ENCODE measurements at regions not wholly inside any gene's neighbourhood (a gene's known extent, or its start where the extent isn't known, plus 50 kb on each side); places are given as distances from the start of the nearest gene placed in this dataset.

- no peak for DNase-seq
Observed at GRCh38 chr1:110816945-110817344, 56.0 kb upstream of the CD53 start.

GRCh38 chr1:110811529-110811928 lies 61.4 kb upstream of the CD53 start:
- DNase-seq, result no peak

DNA sequence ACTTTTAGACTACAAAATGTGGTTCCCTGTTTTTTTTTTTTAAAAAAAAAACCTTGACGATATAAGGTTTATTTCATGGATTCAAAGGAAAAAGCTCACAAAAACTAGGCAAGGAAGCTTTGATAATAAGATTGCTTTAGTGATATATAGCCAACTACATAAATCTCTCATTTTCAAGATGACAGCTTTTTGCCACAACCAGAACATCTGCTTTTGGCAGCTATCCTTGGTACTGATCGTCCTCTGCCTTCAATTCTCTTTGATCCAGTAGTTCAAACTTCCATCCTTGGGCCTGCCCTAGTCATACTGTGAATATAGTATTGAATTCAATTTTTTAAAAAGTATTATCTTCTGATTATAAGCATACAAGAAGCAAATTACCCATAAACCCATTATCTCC lies 72.9 kb upstream of the CD53 start:
- DNase-seq, result no peak

DNA sequence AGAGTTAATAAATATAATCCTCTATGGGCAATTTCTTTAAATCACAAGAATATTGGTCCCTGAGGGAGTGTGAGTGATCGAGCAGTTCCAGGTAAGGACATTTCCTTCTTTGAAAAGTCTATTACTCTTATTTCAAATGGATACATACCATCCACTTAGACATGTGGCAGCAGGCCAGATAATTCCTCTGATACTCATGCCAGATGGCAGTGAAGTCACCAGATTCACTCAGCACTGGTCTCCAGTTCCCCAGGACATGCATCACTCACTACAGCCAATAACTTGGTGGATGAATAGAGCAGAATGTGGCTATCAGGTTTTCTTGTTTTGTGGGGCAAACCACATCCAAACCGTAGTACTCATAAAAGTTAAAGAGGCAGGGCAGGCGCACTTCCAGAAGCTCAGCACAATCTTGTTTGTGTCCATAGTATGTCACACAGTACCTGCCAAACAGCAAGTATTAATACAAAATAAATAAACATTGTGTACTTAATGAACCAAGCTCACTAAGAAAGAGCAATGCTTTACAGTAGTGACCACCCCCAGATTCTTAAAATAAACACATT lies 74.2 kb upstream of the CD53 start:
- DNase-seq, result no peak

- DNase-seq, result no peak
Observed at GRCh38 chr1:110788673-110789072, 84.3 kb upstream of the CD53 start.

- peak; percentile 62 for DNase-seq
Observed at GRCh38 chr1:110787328-110788071, 85.4 kb upstream of the CD53 start.

DNA sequence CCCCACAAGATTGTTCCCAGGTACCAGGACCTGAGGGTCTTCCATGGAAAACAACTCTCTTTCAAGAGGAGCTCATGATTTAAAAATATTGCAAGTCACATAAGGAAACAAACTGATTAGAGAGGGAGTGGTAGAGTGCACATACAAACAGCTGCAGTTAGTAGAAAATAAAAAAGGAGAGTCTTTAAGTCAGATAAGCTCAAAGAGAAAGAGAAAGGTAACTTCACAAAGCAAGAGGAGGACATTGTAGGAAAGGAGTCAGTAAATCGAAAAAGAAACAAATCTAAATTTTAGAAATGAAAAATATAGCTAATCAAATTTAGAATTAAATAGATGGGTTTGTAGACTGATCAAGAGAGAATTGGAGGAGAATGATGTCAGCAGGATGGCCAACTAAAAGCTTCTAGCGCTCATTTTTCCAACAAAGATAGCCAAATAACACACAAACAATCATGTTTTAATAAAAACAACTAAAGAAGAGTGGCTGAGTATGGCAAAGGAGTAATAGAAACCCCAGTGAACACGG lies 86.1 kb upstream of the CD53 start:
- DNase-seq, result no peak

- no peak for DNase-seq
Observed at GRCh38 chr1:110785612-110786011, 87.3 kb upstream of the CD53 start.

GRCh38 chr1:110785055-110785454 lies 87.9 kb upstream of the CD53 start:
- no peak for DNase-seq

DNA sequence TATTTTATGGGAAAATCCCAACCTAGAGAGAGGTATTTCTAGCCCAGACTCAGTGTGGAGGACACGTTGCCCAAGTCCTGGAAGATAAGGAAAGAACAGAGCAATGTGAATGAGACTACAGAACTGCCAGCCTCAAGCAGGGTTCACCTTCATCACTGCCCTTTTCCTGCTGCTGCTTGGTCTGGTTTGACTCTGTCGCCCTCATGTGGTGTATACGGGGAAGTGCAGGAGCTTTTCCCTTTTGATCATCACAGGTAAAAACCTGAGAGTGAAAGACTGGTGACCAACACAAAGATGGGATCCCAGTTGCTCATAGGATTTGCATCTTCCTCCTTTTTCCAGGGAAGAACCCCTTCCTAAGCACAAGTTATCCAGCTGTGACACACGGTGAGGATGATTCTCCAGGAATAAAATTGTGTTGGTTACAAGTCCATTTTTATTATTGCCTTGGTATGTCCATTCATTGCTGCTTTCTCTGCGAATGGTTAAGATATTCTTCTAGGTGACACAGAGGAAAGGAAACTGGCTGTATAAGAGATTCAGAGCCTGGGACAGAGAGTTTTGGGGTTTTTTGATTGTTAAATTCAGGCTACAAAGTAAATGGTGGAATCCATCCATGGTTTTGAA lies 89.5 kb upstream of the CD53 start:
- peak; percentile 73 for DNase-seq

DNA sequence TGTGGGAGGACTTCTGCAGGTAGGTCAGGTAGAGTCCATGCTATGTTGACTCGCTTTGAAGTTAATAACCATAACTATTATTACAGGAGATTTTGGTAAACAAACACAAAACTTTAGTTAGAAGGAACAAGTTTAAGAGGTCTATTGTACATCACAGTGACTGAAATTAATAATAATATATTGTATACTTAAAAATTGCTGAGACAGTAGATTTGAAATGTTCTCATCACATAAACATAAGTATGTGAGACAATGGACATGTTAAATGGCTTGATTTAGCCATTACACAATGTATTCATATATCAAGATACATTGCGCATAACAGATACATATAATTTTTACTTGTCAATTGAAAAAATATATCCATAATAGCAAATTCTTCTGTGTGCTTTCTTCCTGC lies 91.4 kb upstream of the CD53 start:
- DNase-seq, result no peak

DNA sequence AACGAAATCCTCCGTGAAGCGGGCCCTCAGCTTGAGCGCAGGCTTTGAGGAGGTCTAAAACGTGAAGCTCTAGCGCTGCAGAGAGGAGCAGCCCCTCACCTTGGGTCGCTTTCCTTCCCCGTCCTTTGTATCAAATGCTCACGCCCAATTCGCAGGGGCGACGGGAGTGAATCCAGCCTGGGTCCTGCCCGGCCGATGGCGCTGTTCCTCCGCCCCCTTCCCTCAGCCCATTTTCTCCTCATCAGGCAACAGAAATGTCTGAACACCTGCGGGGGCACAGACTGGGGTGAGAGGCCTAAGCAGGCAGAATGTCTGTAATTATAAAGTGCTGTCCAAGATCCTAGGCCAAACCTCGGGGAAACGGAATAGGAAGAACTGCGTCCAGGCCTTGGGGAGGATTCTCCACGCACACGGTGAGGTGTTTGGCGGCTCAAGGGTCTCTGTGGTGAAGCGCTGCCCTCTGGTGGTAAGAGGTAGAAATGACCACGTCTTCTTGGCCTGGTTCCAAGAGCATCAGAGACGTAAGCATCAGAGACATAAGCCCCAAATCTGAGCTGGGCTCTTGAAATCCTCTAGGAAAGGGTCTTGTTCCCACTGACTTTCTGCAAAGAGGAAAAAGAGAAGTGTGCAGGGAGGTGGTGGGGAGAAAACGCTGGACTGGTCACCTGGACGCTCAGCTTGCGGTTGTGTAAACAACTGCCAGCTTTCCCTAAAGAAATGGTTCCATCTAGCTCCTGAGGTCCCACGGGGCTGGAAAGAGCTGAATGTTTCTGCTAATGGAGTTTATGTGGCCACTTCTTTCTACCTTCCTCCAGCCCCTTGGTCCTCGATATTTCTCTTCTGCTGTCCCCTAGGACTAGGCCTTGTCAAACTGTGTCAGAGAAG lies 92.1 kb upstream of the CD53 start:
- peak; percentile 81 for DNase-seq

GRCh38 chr1:110779636-110780035 lies 93.3 kb upstream of the CD53 start:
- no peak for DNase-seq

- no peak for DNase-seq
Observed at GRCh38 chr1:110778821-110779220, 94.1 kb upstream of the CD53 start.

DNA sequence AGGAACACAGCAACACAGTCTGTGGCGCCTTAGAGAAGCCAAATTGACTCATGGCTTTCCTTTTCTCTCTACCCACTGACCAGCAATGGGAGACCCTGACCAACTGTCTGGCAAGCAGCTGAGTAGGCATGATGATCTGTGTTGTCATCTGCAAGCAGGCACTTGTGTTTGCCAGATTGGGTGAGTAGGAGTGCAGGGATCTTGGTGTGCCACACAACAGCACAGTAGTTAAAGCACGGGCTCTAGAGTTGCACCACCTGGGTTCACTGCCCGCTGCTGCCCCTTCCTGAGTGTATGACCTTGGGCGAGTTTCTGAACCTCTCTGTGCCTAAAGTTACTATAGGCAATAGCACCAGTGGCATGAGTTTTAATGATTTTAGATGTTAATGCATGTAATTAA lies 95.7 kb upstream of the CD53 start:
- DNase-seq, result no peak

- DNase-seq, result no peak
Observed at GRCh38 chr1:110774398-110774797, 98.5 kb upstream of the CD53 start.

GRCh38 chr1:110773813-110774212 lies 99.1 kb upstream of the KCNA3 start:
- no peak for DNase-seq

DNA sequence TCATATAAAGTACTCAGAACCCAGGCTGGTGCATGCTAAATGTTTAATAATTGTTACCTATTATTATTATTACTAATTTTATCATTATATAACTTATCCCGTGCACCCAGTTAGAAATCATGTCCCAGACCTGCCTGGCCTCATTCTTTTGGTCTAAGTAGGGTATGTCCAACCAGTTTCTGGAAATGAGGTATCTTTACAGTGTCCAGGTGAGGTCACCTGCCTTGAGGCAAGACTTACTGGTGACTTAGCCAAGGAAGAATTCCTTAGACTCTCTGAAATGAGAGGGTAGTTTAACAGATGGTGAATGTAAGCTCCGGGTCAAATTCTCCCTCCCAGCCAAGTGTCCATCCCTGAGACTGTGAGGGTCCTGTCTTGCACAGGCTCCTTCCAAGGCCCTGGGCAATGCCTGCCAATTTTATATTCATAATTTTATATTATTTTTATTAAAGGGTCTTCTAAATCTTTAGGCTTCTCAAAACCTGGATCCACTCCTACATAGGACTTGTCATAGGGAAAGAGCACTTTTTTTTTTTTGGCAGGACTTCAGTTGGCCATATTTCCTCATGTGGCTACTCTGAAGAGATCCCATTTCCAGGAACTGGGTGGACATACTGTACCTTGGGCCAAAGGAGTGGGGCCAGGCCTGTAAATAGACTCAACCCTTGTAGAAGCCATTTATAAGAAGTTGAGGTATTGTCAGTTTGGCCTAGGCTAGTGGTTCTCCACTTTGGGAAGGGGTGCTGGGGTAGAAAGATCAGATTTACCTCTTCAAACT lies 96.7 kb upstream of the KCNA3 start:
- no peak for DNase-seq

DNA sequence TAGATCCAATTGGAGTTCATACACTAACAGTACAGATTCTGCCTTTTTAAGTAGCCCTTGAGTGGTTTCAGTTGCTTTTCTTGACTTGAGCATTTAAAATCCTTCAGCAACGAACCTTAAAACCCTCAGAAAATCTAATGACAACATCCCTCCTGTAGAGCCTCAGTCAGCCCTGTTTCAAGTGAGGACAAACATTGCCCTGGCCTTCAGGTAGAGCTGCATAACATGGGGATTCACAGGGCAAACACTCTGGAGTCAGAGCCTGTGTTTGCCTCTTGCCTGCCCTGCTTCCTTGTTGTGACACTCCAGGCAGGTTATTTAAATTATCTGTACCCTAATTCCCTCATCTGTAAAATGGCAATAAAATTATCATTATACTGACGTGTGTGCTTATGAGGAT lies 96.1 kb upstream of the KCNA3 start:
- DNase-seq, result no peak

- DNase-seq, result no peak
Observed at GRCh38 chr1:110768605-110769004, 93.9 kb upstream of the KCNA3 start.

- DNase-seq, result no peak
Observed at GRCh38 chr1:110766336-110766647, 91.6 kb upstream of the KCNA3 start.

DNA sequence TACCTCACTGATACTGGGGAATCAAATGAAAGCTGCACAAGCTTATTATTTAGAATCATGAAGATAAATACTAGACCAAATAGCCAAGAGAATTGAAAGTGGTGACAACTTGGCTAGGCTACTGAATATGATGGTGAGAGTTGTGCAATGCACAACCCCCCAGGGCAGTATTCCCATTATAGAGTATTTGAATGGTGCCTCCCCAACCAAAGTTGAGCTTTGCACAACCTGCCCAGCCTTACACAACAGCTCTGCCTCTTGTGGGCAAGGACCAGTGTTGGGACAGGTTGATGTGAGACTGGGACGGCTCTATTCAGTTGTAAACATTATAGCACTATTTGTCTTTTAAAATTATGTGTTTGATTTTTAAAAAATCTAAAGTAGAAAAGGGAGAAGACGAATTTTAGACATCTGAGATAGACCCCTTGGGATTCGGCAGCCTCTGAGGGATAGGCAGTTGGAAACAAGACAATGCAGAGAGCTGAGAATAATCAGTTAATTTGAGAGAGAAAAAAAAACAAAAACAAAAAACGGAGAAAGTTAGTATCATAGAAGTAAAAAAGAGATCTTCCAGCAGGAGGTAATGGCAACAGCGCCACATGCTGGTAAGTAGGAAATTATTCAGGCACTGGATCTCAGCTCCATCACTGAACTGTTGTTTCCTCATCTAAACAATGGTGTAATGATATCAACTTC lies 91.0 kb upstream of the KCNA3 start:
- DNase-seq, result peak; percentile 69

Data from activated CD4-positive, alpha-beta T cell treated with anti-CD3 and anti-CD28 coated beads, Interleukin-2, amount 50 U/mL, for 16 hours (primary cell).